Subcutaneous abdominal adipose tissue (tissue), 5 donors: ENCODE measurements at regions not wholly inside any gene's neighbourhood (a gene's known extent, or its start where the extent isn't known, plus 50 kb on each side); places are given as distances from the start of the nearest gene placed in this dataset.
"Not testable (repeated sequence)": the region's sequence is repeated elsewhere in the genome, so short reads cannot be mapped to it uniquely, and the experiment has no call there.

Source experiments
- H3K27ac ChIP-seq: one replicate; pipeline ENCODE4 v1.7.0; 2013; ENCODE audit warnings: low read depth, mild to moderate bottlenecking, inconsistent platforms, low read length, moderate library complexity
- H3K27me3 ChIP-seq, 5 donors: one replicate each; pipeline ENCODE4 v1.7.0; 2013; ENCODE audit warnings: low read length in 5 of 5, inconsistent platforms in 1 of 5; ENCODE audit not compliant: control insufficient read depth in 5 of 5, insufficient read depth in 4 of 5
- H3K36me3 ChIP-seq, 5 donors: one replicate each; pipeline ENCODE4 v1.7.0; 2013; ENCODE audit warnings: low read length in 5 of 5; ENCODE audit not compliant: control insufficient read depth in 5 of 5, insufficient read depth in 5 of 5
- H3K4me1 ChIP-seq, 5 donors: one replicate each; pipeline ENCODE4 v1.7.0; 2013; ENCODE audit warnings: low read length in 5 of 5, mild to moderate bottlenecking in 3 of 5, moderate library complexity in 1 of 5; ENCODE audit not compliant: control insufficient read depth in 5 of 5, insufficient read depth in 5 of 5
- H3K4me3 ChIP-seq, 5 donors: one replicate each; pipeline ENCODE4 v1.7.0; 2013; ENCODE audit warnings: low read length in 5 of 5, low read depth in 1 of 5
- H3K9ac ChIP-seq, 5 donors: one replicate each; pipeline ENCODE4 v1.7.0; 2013; ENCODE audit warnings: low read length in 5 of 5, mild to moderate bottlenecking in 4 of 5, moderate library complexity in 3 of 5
- H3K9me3 ChIP-seq, 5 donors: one replicate each; pipeline ENCODE4 v1.7.0; 2013; ENCODE audit warnings: low read length in 5 of 5; ENCODE audit not compliant: control insufficient read depth in 5 of 5
- donor health status: healthy.
- donor health status: healthy.
- donor health status: healthy.
- donor health status: healthy.
- donor health status: healthy.

DNA sequence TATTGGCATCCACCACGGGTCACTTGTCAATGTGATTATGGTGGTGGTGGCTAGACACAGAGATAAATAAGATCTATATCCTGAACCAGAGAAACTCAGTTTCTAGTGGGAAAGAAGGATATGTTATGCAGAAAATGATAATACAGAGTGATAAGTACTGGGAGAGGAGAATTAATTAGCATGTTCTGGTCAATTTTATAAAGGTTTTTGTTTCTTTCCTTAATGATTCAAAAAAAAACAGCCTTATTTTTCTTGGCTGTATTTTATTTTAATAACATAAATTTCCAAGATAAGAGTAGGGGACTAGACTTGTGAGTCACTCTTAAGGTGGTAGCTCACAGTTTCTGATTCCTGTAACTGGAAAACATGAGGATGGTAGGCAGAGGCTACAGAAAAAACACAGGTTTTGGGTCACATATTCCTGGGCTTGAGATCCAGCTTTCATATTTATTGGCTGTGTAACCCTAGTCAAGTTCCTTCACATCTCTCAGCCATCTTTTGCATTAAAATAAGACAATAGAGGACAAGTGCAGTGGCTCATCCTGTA, 350.3 kb upstream of the RPS23 start:
- no peak overlapping the region for H3K9ac ChIP-seq
- H3K4me1 ChIP-seq, result no peaks in the 10 kb centered on the region
- H3K27ac ChIP-seq, result no peak overlapping the region

DNA sequence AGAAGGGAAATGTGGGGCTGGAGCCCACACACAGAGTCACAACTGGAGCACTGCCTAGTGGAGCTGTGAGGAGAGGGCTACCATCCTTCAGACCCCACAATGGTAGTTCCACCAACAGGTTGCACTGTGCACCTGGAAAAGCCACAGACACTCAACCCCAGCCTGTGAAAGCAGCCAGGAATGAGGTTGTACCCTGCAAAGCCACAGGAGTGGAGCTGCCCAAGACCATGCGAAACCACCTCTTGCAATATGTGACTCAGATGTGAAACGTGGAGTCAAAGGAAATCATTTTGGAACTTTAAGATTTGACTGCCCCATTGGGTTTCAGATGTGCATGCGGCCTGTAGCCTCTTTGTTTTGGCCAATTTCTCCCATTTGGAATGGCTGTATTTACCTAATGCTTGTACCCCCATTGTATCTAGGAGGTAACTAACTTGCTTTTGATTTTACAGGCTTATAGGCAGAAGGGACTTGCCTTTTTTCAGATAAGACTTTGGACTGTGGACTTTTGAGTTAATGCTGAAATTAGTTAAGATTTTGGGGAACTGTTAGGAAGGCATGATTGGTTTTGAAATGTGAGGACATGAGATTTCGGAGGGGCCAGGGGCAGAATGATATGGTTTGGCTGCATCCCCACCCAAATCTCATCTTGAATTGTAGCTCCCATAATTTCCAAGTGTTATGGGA, 348.9 kb upstream of the RPS23 start:
- H3K4me3 ChIP-seq, H3K9me3 ChIP-seq, H3K36me3 ChIP-seq, H3K4me1 ChIP-seq, H3K27ac ChIP-seq, H3K9ac ChIP-seq, H3K27me3 ChIP-seq: not testable (repeated sequence)

More for the DNA sequence above, 350.3 kb upstream of the RPS23 start:
- Histone ChIP-seq H3K9me3 (no peaks in the 10 kb centered on the region), H3K36me3 (no peaks in the 10 kb centered on the region), H3K27me3 (no peaks in the 10 kb centered on the region), H3K4me3 (no peak overlapping the region)

GRCh38 chr5:82626012-82626411, 347.9 kb upstream of the RPS23 start:
- H3K4me3 ChIP-seq, result not testable (repeated sequence)

DNA sequence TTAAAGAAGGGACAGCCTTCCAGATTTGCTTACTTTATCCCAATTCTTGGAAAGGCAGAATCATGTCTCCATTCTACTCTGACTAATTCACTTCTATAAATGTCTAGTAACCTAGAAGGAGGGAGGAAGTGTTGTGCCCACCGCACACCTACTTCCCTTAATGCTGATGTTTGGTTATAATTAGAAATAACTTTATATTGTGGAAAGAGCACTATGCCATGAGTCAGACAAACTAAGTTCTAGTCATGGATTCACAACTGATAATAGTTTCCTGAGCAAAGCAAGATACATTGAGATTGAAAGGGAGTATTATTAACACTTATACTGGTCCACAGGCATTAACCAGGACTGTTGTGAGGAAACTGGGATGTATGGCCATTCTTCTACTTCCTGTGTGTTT, 345.9 kb upstream of the RPS23 start:
- Histone ChIP-seq H3K27ac (no peak overlapping the region), H3K9ac (no peak overlapping the region), H3K36me3 (no peaks in the 10 kb centered on the region), H3K27me3 (no peaks in the 10 kb centered on the region), H3K9me3 (no peaks in the 10 kb centered on the region), H3K4me3 (no peak overlapping the region), H3K4me1 (no peaks in the 10 kb centered on the region)

More at GRCh38 chr5:82626012-82626411, 347.9 kb upstream of the RPS23 start:
- not testable (repeated sequence) for H3K9ac ChIP-seq, H3K27ac ChIP-seq, H3K4me1 ChIP-seq, H3K9me3 ChIP-seq, H3K36me3 ChIP-seq, H3K27me3 ChIP-seq

- Histone ChIP-seq H3K27ac (no peak overlapping the region), H3K36me3 (no peaks in the 10 kb centered on the region), H3K4me1 (no peaks in the 10 kb centered on the region), H3K4me3 (no peak overlapping the region), H3K9me3 (no peaks in the 10 kb centered on the region), H3K9ac (no peak overlapping the region), H3K27me3 (no peaks in the 10 kb centered on the region)
Measured at GRCh38 chr5:82622711-82623514, 344.8 kb upstream of the RPS23 start.

DNA sequence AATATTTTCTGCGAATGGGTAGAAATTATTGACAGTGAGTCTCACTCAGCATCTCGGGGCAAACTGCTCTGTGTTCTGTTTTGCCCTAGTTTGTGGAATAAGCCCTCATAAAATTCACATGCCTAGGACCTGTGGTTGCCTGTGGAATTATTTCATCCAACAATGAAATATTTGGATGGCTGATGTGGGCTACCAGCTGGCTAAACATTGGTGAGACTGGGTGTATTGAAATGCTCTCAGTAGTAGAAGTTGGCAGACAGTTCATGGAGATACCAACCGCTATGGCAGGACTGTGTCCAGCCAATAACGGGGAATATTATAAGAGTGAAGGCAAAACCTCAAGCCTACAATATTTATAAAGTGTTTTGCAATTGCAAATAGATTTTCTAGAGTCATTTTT, 344.1 kb upstream of the RPS23 start:
- Histone ChIP-seq H3K4me3 (no peak overlapping the region), H3K4me1 (no peaks in the 10 kb centered on the region), H3K27ac (no peak overlapping the region), H3K9me3 (no peaks in the 10 kb centered on the region), H3K9ac (no peak overlapping the region), H3K36me3 (no peaks in the 10 kb centered on the region), H3K27me3 (no peaks in the 10 kb centered on the region)

DNA sequence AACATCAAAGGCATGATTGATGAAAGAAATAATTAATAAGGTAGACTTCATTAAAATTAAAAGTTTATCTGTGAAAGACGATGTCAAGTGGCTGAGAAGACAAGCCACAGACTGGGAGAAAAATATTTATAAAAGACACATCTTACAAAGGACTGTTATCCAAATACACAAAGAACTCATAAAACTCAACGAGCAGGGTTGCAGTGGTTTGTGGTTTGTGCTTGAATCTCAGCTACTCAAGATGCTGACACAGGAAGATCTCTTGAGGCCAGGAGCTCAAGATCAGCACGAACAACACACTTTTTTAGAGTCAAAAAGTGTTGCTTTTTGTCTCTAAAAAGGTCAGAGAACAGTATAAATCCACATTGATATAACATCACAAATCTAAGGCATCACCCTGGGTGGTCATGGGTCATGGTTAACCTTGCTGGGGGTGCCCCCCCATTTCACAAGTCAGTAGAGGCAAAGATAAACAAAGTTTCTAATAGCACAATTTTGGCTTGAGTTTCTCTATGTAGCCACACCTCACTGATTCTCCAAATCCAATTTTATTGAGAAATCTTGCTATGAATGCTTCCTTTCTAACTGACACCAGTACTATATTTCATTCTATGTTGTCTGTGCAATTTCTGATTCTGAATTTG, 342.9 kb upstream of the RPS23 start:
- no peaks in the 10 kb centered on the region for H3K9me3 ChIP-seq
- H3K36me3 ChIP-seq, result no peaks in the 10 kb centered on the region
- no peak overlapping the region for H3K9ac ChIP-seq
- H3K4me3 ChIP-seq, result no peak overlapping the region
- H3K27me3 ChIP-seq, result no peaks in the 10 kb centered on the region
- H3K4me1 ChIP-seq, result no peaks in the 10 kb centered on the region
- H3K27ac ChIP-seq, result no peak overlapping the region

DNA sequence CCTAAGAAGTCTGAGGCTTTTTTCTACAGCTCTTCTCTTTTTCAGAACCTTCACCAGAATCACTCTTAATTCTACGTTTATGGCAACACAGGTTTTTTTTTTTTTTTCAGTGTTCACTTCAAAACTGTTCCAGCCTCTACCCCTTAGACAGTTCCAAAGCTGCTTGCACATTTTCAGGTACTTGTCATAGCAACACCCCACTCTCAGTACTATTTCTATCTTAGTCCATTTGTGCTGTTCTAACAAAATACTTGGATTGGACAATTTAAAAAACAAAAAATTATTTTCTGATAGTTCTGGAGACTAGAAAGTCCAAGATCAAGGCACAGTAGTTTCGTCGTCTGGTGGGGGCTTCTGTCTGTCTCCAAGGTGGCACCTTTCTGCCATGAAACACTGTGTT, 340.9 kb upstream of the RPS23 start:
- H3K9ac ChIP-seq, result no peak overlapping the region
- no peaks in the 10 kb centered on the region for H3K36me3 ChIP-seq
- no peaks in the 10 kb centered on the region for H3K9me3 ChIP-seq
- H3K27ac ChIP-seq, result no peak overlapping the region
- H3K4me3 ChIP-seq, result no peak overlapping the region
- no peaks in the 10 kb centered on the region for H3K4me1 ChIP-seq
- no peaks in the 10 kb centered on the region for H3K27me3 ChIP-seq

DNA sequence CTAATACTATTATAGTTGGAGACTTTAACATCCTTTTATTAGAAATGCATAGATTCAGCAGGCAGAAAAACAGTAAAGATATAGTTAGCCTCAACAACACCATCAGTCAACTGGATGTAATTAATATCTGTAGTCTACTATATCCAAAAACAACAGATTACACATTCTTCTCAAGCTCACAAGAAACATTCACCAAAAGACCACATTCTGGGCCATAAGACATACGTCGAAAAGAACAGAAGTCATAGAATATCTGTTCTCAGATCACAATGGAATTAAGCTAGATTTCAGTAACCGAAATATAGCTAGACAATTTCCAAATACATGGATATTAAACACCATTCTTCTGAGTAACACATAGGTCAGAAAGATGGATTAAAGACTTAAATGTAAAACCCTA, 336.6 kb upstream of the RPS23 start:
- H3K27me3 ChIP-seq, result no peaks in the 10 kb centered on the region
- no peak overlapping the region for H3K4me3 ChIP-seq
- no peak overlapping the region for H3K27ac ChIP-seq
- no peaks in the 10 kb centered on the region for H3K4me1 ChIP-seq
- H3K9me3 ChIP-seq, result no peaks in the 10 kb centered on the region
- no peak overlapping the region for H3K9ac ChIP-seq
- H3K36me3 ChIP-seq, result no peaks in the 10 kb centered on the region

- H3K4me1 ChIP-seq, result no peaks in the 10 kb centered on the region
- H3K9ac ChIP-seq, result no peak overlapping the region
- H3K27me3 ChIP-seq, result no peaks in the 10 kb centered on the region
- H3K27ac ChIP-seq, result no peak overlapping the region
- peaks cover 0 to 2% (median 0%) of the 10 kb centered on the region in 5 donors for H3K9me3 ChIP-seq
- H3K36me3 ChIP-seq, result no peaks in the 10 kb centered on the region
- H3K4me3 ChIP-seq, result no peak overlapping the region
Measured at GRCh38 chr5:82613891-82614290, 335.7 kb upstream of the RPS23 start.
